HG03378 (cell line): ENCODE measurements at regions not wholly inside any gene's neighbourhood (a gene's known extent, or its start where the extent isn't known, plus 50 kb on each side); places are given as distances from the start of the nearest gene placed in this dataset.

ENCODE experiments used
- ATAC-seq: cut with Tn5 transposase; IDR thresholded peaks from one replicate; pipeline ENCODE4 v1.9.1; 2021; ENCODE audit warnings: mild to moderate bottlenecking, moderate library complexity; ENCODE audit not compliant: unreplicated experiment

GRCh38 chr18:38413193-38413592 is 847.6 kb upstream of the CELF4 start:
- ATAC-seq = no peak

- no peak for ATAC-seq
These were observed 841.0 kb upstream of the CELF4 start for GRCh38 chr18:38406607-38407006.

- ATAC-seq = no peak
These were observed 836.9 kb upstream of the CELF4 start for GRCh38 chr18:38402509-38402908.

- ATAC-seq = no peak
These were observed 831.5 kb upstream of the CELF4 start for GRCh38 chr18:38397094-38397493.

GRCh38 chr18:38386146-38386545 is 820.5 kb upstream of the CELF4 start:
- ATAC-seq = no peak

- no peak for ATAC-seq
These were observed 804.4 kb upstream of the CELF4 start for GRCh38 chr18:38369772-38370690.

GRCh38 chr18:38368886-38369285 is 803.3 kb upstream of the CELF4 start:
- no peak for ATAC-seq

GRCh38 chr18:38368246-38368645 is 802.6 kb upstream of the CELF4 start:
- ATAC-seq = no peak

- no peak for ATAC-seq
These were observed 801.9 kb upstream of the CELF4 start for GRCh38 chr18:38367473-38367872.

- no peak for ATAC-seq
These were observed 796.7 kb upstream of the CELF4 start for GRCh38 chr18:38362286-38362792.

- ATAC-seq = no peak
These were observed 793.4 kb upstream of the CELF4 start for GRCh38 chr18:38358805-38359657.

GRCh38 chr18:38353149-38353548 is 787.6 kb upstream of the CELF4 start:
- no peak for ATAC-seq

- no peak for ATAC-seq
These were observed 784.5 kb upstream of the CELF4 start for GRCh38 chr18:38350141-38350540.

GRCh38 chr18:38330573-38330972 is 765.0 kb upstream of the CELF4 start:
- no peak for ATAC-seq

GRCh38 chr18:38329145-38329544 is 763.5 kb upstream of the CELF4 start:
- no peak for ATAC-seq

GRCh38 chr18:38322206-38322605 is 756.6 kb upstream of the CELF4 start:
- no peak for ATAC-seq

- no peak for ATAC-seq
These were observed 755.7 kb upstream of the CELF4 start for GRCh38 chr18:38321262-38321661.

- ATAC-seq = no peak
These were observed 752.8 kb upstream of the CELF4 start for GRCh38 chr18:38318416-38318815.

GRCh38 chr18:38313831-38314230 is 748.2 kb upstream of the CELF4 start:
- no peak for ATAC-seq

GRCh38 chr18:38312532-38312931 is 746.9 kb upstream of the CELF4 start:
- ATAC-seq = no peak

GRCh38 chr18:38310936-38311335 is 745.3 kb upstream of the CELF4 start:
- ATAC-seq = no peak

GRCh38 chr18:38307914-38308313 is 742.3 kb upstream of the CELF4 start:
- ATAC-seq = no peak
